ENCODE measurements at regions not wholly inside any gene's neighbourhood (a gene's known extent, or its start where the extent isn't known, plus 50 kb on each side); places are given as distances from the start of the nearest gene placed in this dataset.
"Not testable (repeated sequence)": the region's sequence is repeated elsewhere in the genome, so short reads cannot be mapped to it uniquely, and the experiment has no call there.

- no peak for DNase-seq
Measured at GRCh38 chr7:32680259-32681173, 185.2 kb downstream of the AVL9 start.

GRCh38 chr7:32679192-32679591 lies 183.9 kb downstream of the AVL9 start:
- no peak for DNase-seq

- DNase-seq = no peak
Measured at GRCh38 chr7:32677593-32677992, 182.3 kb downstream of the AVL9 start.

GRCh38 chr7:32676249-32676941 lies 181.1 kb downstream of the AVL9 start:
- no peak for DNase-seq

- DNase-seq = no peak
Measured at GRCh38 chr7:32673275-32673983, 178.1 kb downstream of the AVL9 start.

- DNase-seq = no peak
Measured at GRCh38 chr7:32670110-32671025, 175.1 kb downstream of the AVL9 start.

GRCh38 chr7:32669173-32669870 lies 174.0 kb downstream of the AVL9 start:
- not testable (repeated sequence) for DNase-seq

GRCh38 chr7:32668387-32669097 lies 173.3 kb downstream of the AVL9 start:
- DNase-seq = not testable (repeated sequence)

- not testable (repeated sequence) for DNase-seq
Measured at GRCh38 chr7:32667586-32667985, 172.3 kb downstream of the AVL9 start.

- not testable (repeated sequence) for DNase-seq
Measured at GRCh38 chr7:32663805-32664211, 168.5 kb downstream of the AVL9 start.

- not testable (repeated sequence) for DNase-seq
Measured at GRCh38 chr7:32662509-32662908, 167.2 kb downstream of the AVL9 start.

- no peak for DNase-seq
Measured at GRCh38 chr7:32661929-32662328, 166.6 kb downstream of the AVL9 start.

GRCh38 chr7:32661501-32661900 lies 166.2 kb downstream of the AVL9 start:
- DNase-seq = no peak

- DNase-seq = no peak
Measured at GRCh38 chr7:32660936-32661335, 165.6 kb downstream of the AVL9 start.

- no peak for DNase-seq
Measured at GRCh38 chr7:32659853-32660252, 164.6 kb downstream of the AVL9 start.

- no peak for DNase-seq
Measured at GRCh38 chr7:32658467-32658869, 163.2 kb downstream of the AVL9 start.

GRCh38 chr7:32658034-32658433 lies 162.7 kb downstream of the AVL9 start:
- DNase-seq = no peak

GRCh38 chr7:32654549-32654948 lies 159.3 kb downstream of the AVL9 start:
- DNase-seq = not testable (repeated sequence)

- not testable (repeated sequence) for DNase-seq
Measured at GRCh38 chr7:32650356-32650755, 155.1 kb downstream of the AVL9 start.

GRCh38 chr7:32648408-32649156 lies 153.3 kb downstream of the AVL9 start:
- no peak for DNase-seq
